Loucy (cell line): ENCODE measurements at regions not wholly inside any gene's neighbourhood (a gene's known extent, or its start where the extent isn't known, plus 50 kb on each side); places are given as distances from the start of the nearest gene placed in this dataset.

Experiments used
- H2AFZ ChIP-seq: fragments of 200-600 bp; sonication (generic); 2 replicates; pipeline ENCODE4 v1.6.0; 2016; ENCODE audit warnings: antibody characterized with exemption, mild to moderate bottlenecking, low read length, moderate library complexity
- H3F3A ChIP-seq: fragments of 200-600 bp; 2 replicates; pipeline ENCODE4 v1.6.0; 2016; ENCODE audit warnings: antibody characterized with exemption, low read depth, mild to moderate bottlenecking
- H3K27me3 ChIP-seq: fragments of 200-600 bp; sonication (generic); 2 replicates; pipeline ENCODE4 v1.6.1; 2014; ENCODE audit warnings: low read length, mild to moderate bottlenecking; ENCODE audit not compliant: insufficient read depth, poor library complexity, severe bottlenecking
- H3K36me3 ChIP-seq: fragments of 200-600 bp; sonication (generic); 2 replicates; pipeline ENCODE4 v1.6.1; 2016; ENCODE audit warnings: low read length; ENCODE audit not compliant: insufficient read depth
- H3K4me1 ChIP-seq: fragments of 200-600 bp; sonication (generic); 2 replicates; pipeline ENCODE4 v1.5.1; 2014; ENCODE audit warnings: low read length, mild to moderate bottlenecking; ENCODE audit not compliant: insufficient read depth, poor library complexity, severe bottlenecking
- H3K4me2 ChIP-seq: fragments of 200-600 bp; sonication (generic); 2 replicates; pipeline ENCODE4 v1.6.0; 2014; ENCODE audit warnings: antibody characterized with exemption, low read length, low read depth, mild to moderate bottlenecking; ENCODE audit not compliant: poor library complexity, severe bottlenecking
- H3K4me3 ChIP-seq: fragments of 200-600 bp; sonication (generic); 2 replicates; pipeline ENCODE4 v1.5.1; 2014; ENCODE audit warnings: low read length, mild to moderate bottlenecking, mixed read lengths; ENCODE audit not compliant: poor library complexity, severe bottlenecking
- H3K79me2 ChIP-seq: fragments of 200-600 bp; sonication (generic); 2 replicates; pipeline ENCODE4 v1.6.1; 2014; ENCODE audit warnings: low read length; ENCODE audit not compliant: insufficient read depth
- H3K9ac ChIP-seq: fragments of 200-600 bp; sonication (generic); 2 replicates; pipeline ENCODE4 v1.6.0; 2014; ENCODE audit warnings: mild to moderate bottlenecking, low read depth, low read length, moderate library complexity; ENCODE audit not compliant: poor library complexity, severe bottlenecking
- H3K9me2 ChIP-seq: fragments of 200-600 bp; sonication (generic); replicated peaks from 2 replicates; pipeline ENCODE4 v1.6.1; 2016; ENCODE audit warnings: low read depth, low read length, mixed read lengths
- H3K9me3 ChIP-seq: fragments of 200-600 bp; sonication (generic); 2 replicates; pipeline ENCODE4 v1.6.1; 2014; ENCODE audit warnings: mild to moderate bottlenecking, antibody characterized with exemption, low read length, low read depth; ENCODE audit not compliant: insufficient read depth
- H4K20me1 ChIP-seq: fragments of 200-600 bp; sonication (generic); 2 replicates; pipeline ENCODE4 v1.6.0; 2014; ENCODE audit warnings: antibody characterized with exemption, low read length, mild to moderate bottlenecking; ENCODE audit not compliant: insufficient read depth, poor library complexity, severe bottlenecking
- EZH2phosphoT487 ChIP-seq: fragments of 200-600 bp; IDR thresholded peaks from 2 replicates; pipeline ENCODE4 v1.6.1; 2018; ENCODE audit warnings: antibody characterized with exemption, mild to moderate bottlenecking, moderate library complexity, borderline replicate concordance
- TF ChIP-seq, protein P1 (sequence below): fragments of 200-600 bp; sonication (generic); conservative IDR thresholded peaks from 2 replicates; pipeline ENCODE4 v1.5.1; 2014; ENCODE audit warnings: mild to moderate bottlenecking, antibody characterized with exemption, low read length

- TF ChIP-seq, protein P1, sequence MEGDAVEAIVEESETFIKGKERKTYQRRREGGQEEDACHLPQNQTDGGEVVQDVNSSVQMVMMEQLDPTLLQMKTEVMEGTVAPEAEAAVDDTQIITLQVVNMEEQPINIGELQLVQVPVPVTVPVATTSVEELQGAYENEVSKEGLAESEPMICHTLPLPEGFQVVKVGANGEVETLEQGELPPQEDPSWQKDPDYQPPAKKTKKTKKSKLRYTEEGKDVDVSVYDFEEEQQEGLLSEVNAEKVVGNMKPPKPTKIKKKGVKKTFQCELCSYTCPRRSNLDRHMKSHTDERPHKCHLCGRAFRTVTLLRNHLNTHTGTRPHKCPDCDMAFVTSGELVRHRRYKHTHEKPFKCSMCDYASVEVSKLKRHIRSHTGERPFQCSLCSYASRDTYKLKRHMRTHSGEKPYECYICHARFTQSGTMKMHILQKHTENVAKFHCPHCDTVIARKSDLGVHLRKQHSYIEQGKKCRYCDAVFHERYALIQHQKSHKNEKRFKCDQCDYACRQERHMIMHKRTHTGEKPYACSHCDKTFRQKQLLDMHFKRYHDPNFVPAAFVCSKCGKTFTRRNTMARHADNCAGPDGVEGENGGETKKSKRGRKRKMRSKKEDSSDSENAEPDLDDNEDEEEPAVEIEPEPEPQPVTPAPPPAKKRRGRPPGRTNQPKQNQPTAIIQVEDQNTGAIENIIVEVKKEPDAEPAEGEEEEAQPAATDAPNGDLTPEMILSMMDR = no peak
- no peak for TF ChIP-seq EZH2phosphoT487
- Histone ChIP-seq H3K9ac (no peak overlapping the region), H3K4me2 (no peak overlapping the region), H2AFZ (no peak overlapping the region), H4K20me1 (no peaks in the 10 kb centered on the region), H3K36me3 (no peaks in the 10 kb centered on the region), H3K9me2 (no peaks in the 10 kb centered on the region), H3K79me2 (no peaks in the 10 kb centered on the region), H3F3A (no peaks in the 10 kb centered on the region), H3K4me1 (peaks cover 5% of the 10 kb centered on the region), H3K9me3 (no peaks in the 10 kb centered on the region), H3K27me3 (no peaks in the 10 kb centered on the region), H3K4me3 (no peak overlapping the region)
These were observed 277.9 kb upstream of the FLRT2 start for GRCh38 chr14:85252011-85252410.

GRCh38 chr14:85254711-85255110 is 275.2 kb upstream of the FLRT2 start:
- H3K4me2 ChIP-seq = no peak overlapping the region
- no peaks in the 10 kb centered on the region for H3K9me2 ChIP-seq
- H3K36me3 ChIP-seq = no peaks in the 10 kb centered on the region
- no peaks in the 10 kb centered on the region for H3K79me2 ChIP-seq
- no peak overlapping the region for H3K9ac ChIP-seq
- no peak overlapping the region for H3K4me3 ChIP-seq
- peaks cover 12% of the 10 kb centered on the region for H3K4me1 ChIP-seq
- H3F3A ChIP-seq = no peaks in the 10 kb centered on the region
- no peaks in the 10 kb centered on the region for H3K27me3 ChIP-seq
- H2AFZ ChIP-seq = no peak overlapping the region
- no peak for TF ChIP-seq EZH2phosphoT487
- TF ChIP-seq, protein P1 = no peak
- no peaks in the 10 kb centered on the region for H3K9me3 ChIP-seq
- no peaks in the 10 kb centered on the region for H4K20me1 ChIP-seq

DNA sequence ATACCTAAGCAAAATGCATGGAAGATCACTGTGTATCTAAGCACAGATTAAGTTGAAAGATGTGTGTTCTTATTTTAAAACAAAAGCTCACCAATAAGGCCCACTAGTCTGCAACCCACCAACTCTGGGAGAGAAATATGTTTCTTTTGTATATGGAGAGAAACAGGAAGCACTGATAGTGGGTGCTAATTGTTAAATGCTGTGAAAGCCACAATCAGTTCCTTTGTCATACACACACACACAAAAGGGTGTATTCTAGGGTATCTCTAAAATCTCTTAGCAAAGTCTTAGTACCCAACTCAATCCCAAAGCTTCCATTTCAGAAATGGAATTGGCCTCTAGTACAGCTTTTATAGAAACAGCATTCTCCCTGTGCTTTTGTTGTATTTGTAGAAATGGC is 272.7 kb upstream of the FLRT2 start:
- Histone ChIP-seq H2AFZ (no peak overlapping the region), H4K20me1 (no peaks in the 10 kb centered on the region), H3K79me2 (no peaks in the 10 kb centered on the region), H3K9ac (no peak overlapping the region), H3K4me1 (peaks cover 12% of the 10 kb centered on the region), H3K4me2 (no peak overlapping the region), H3K9me3 (no peaks in the 10 kb centered on the region), H3K27me3 (no peaks in the 10 kb centered on the region), H3K36me3 (no peaks in the 10 kb centered on the region), H3K4me3 (no peak overlapping the region), H3K9me2 (no peaks in the 10 kb centered on the region), H3F3A (no peaks in the 10 kb centered on the region)
- TF ChIP-seq, protein P1 = no peak
- TF ChIP-seq EZH2phosphoT487 = no peak
